Right atrium auricular region (tissue), 2 donors: ENCODE measurements at regions not wholly inside any gene's neighbourhood (a gene's known extent, or its start where the extent isn't known, plus 50 kb on each side); places are given as distances from the start of the nearest gene placed in this dataset.

Experiments used
- DNase-seq: peaks from one replicate; pipeline ENCODE4 v3.0.0-alpha.2; 2019; ENCODE audit warnings: low spot score
- H3K27ac ChIP-seq, 2 donors: fragments of 200-600 bp; sonication (generic); 1 replicate in 1 of 2; 2 replicates in 1 of 2; pipeline ENCODE4 v1.5.1; 2016 to 2019
- H3K27me3 ChIP-seq, 2 donors: fragments of 200-600 bp; sonication (generic); one replicate each; pipeline versions ENCODE4 v1.5.1 to v1.6.0; 2017 to 2019
- H3K36me3 ChIP-seq: fragments of 200-600 bp; sonication (generic); one replicate; pipeline ENCODE4 v1.5.1; 2016
- H3K4me1 ChIP-seq, 2 donors: fragments of 200-600 bp; sonication (generic); one replicate each; pipeline versions ENCODE4 v1.5.1 to v1.6.0; 2017 to 2019
- H3K4me3 ChIP-seq, 2 donors: fragments of 200-600 bp; sonication (generic); 1 replicate in 1 of 2; 2 replicates in 1 of 2; pipeline ENCODE4 v1.5.1; 2017 to 2019; ENCODE audit warnings: mild to moderate bottlenecking in 1 of 2, moderate library complexity in 1 of 2
- H3K9me3 ChIP-seq, 2 donors: fragments of 200-600 bp; sonication (generic); one replicate each; pipeline ENCODE4 v1.5.1; 2019
- CTCF ChIP-seq, 2 donors: fragments of 200-600 bp; sonication (generic); IDR thresholded peaks; one replicate each; pipeline ENCODE4 v1.5.1; 2019; ENCODE audit warnings: antibody characterized with exemption in 2 of 2

DNA sequence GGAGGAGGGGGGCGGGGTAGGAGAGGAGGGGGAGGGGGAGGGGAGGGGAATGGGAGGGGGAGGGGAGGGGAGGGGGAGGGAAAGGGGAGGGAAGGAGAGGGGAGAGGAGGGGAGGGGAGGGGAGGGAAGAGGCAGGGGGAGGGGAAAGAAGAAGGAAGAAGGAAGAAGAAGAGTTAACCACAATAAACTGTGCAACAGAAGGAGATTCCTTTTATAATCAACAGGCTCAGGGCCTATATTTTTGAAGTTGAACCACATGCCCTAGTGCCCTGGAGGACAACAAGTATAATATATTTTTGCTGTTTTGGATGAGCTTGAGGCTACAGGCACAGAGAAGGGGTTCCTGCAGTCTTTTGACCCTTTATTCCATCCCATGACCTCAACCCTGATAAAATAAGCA, 228.2 kb upstream of the IRF2BP2 start:
- no peak overlapping the region for H3K4me3 ChIP-seq
- peaks cover 0 to 17% of the 10 kb centered on the region in 2 donors for H3K4me1 ChIP-seq
- H3K27ac ChIP-seq = no peak overlapping the region
- H3K27me3 ChIP-seq = no peaks in the 10 kb centered on the region
- DNase-seq = no peak
- no peak for TF ChIP-seq CTCF (IDR thresholded peaks at IDR 0.05)
- no peaks in the 10 kb centered on the region for H3K36me3 ChIP-seq
- H3K9me3 ChIP-seq = no peaks in the 10 kb centered on the region

DNA sequence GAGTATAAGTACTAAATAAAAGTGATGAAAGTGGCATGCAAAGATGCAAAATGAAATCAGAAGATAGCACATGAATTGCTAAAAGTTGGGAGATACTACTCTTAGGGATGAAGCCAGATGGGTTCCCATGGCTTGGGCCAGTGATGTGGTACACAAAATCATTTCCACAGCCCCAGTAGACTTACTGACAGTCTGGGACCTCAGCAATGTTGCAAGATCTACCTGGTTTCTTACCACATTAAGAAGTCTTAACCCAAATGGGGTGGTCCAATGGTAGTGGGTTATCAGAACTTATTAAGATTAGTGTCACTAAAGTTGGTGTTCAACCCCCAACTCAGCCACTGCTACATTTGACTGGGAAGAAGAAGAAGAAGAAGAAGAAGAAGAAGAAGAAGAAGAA, 227.7 kb upstream of the IRF2BP2 start:
- Histone ChIP-seq H3K4me1 (peaks cover 0 to 12% of the 10 kb centered on the region in 2 donors), H3K4me3 (no peak overlapping the region), H3K36me3 (no peaks in the 10 kb centered on the region), H3K27me3 (no peaks in the 10 kb centered on the region), H3K9me3 (no peaks in the 10 kb centered on the region), H3K27ac (no peak overlapping the region)
- TF ChIP-seq CTCF (IDR thresholded peaks at IDR 0.05) = no peak
- no peak for DNase-seq

DNA sequence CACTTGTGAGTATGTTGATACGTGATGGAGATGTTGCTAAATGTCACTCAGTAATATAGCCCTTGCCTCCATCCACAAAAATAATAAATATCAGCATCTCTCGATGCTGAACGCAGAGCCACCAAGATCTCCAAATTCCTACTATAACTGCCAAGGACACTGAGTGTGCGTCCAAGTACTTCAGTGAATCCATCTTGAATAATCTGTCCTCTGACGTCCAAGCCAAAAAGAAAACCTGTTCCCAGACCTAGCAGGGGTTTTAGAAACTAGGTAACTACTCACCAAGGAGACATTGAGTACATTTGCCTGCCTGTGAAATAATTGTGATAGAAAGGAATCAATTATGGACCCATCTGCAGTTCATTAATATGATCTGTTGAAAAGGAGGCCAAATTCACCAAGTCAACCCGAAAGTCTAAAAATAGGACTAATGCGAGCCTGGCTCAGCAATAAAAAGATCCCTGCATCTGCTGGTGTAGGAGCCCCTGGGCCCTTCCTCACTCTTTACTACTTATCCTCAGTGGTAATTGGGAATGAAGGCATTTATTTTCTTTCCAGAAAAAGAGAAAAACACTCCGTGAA, 226.9 kb upstream of the IRF2BP2 start:
- no peaks in the 10 kb centered on the region for H3K27me3 ChIP-seq
- H3K9me3 ChIP-seq = no peaks in the 10 kb centered on the region
- H3K27ac ChIP-seq = no peak overlapping the region
- no peak for DNase-seq
- no peak overlapping the region for H3K4me3 ChIP-seq
- no peaks in the 10 kb centered on the region for H3K36me3 ChIP-seq
- TF ChIP-seq CTCF (IDR thresholded peaks at IDR 0.05) = no peak
- H3K4me1 ChIP-seq = peaks cover 0 to 5% of the 10 kb centered on the region in 2 donors

DNA sequence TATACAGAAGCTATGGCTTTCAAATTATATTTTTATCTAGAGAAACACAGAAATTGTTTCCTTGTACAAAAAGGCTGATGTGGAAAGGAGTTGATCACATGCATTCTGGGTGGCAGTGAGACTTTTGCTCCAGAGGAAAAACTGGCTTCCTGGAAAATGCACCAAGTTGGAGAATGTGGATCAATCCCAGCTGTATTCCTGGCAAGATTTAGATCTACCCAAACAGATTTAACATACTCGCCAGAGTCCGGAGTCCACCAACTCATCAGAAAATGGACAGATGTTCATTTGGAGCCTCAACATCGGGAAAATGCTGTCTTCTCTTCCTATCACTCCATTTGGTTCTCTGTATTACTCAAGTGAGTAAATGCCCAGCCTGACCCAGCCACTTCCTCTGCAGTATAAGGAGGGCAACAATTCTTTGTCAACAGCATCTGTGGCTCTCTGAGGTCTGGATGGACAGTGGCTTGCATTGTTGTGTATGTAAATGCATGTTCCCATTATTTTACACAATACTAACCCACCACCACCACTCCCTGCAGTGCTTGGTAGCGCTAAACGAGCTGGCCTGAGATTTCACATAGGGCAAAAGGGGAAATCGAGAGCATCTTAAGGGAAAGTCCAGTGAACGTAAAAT, 226.2 kb upstream of the IRF2BP2 start:
- Histone ChIP-seq H3K4me3 (no peak overlapping the region), H3K9me3 (no peaks in the 10 kb centered on the region), H3K27me3 (no peaks in the 10 kb centered on the region), H3K4me1 (peaks cover 0 to 5% of the 10 kb centered on the region in 2 donors), H3K27ac (no peak overlapping the region), H3K36me3 (no peaks in the 10 kb centered on the region)
- no peak for DNase-seq
- no peak for TF ChIP-seq CTCF (IDR thresholded peaks at IDR 0.05)

GRCh38 chr1:234835239-234835638, 225.3 kb upstream of the IRF2BP2 start:
- peaks cover 0 to 5% of the 10 kb centered on the region in 2 donors for H3K4me1 ChIP-seq
- no peak overlapping the region for H3K4me3 ChIP-seq
- no peaks in the 10 kb centered on the region for H3K9me3 ChIP-seq
- no peaks in the 10 kb centered on the region for H3K36me3 ChIP-seq
- no peak for TF ChIP-seq CTCF (IDR thresholded peaks at IDR 0.05)
- DNase-seq = no peak
- no peak overlapping the region for H3K27ac ChIP-seq
- H3K27me3 ChIP-seq = no peaks in the 10 kb centered on the region

- Histone ChIP-seq H3K36me3 (no peaks in the 10 kb centered on the region), H3K4me3 (no peak overlapping the region), H3K27me3 (no peaks in the 10 kb centered on the region), H3K27ac (no peak overlapping the region), H3K4me1 (peaks cover 0 to 5% of the 10 kb centered on the region in 2 donors), H3K9me3 (no peaks in the 10 kb centered on the region)
- no peak for DNase-seq
- no peak for TF ChIP-seq CTCF (IDR thresholded peaks at IDR 0.05)
These were observed 223.7 kb upstream of the IRF2BP2 start for GRCh38 chr1:234833646-234834045.
